Kasumi-1 (cell line): ENCODE measurements at regions not wholly inside any gene's neighbourhood (a gene's known extent, or its start where the extent isn't known, plus 50 kb on each side); places are given as distances from the start of the nearest gene placed in this dataset.
"Not testable (repeated sequence)": the region's sequence is repeated elsewhere in the genome, so short reads cannot be mapped to it uniquely, and the experiment has no call there.

Experiments used
- DNase-seq, 2 experiments: peaks; one replicate each; lab custom pipeline; 2025; lab: John Stamatoyannopoulos, UW

- no peak for DNase-seq
Measured at GRCh38 chr3:65173841-65174240, 486.0 kb upstream of the ADAMTS9 start.

GRCh38 chr3:65172209-65172608, 484.4 kb upstream of the ADAMTS9 start:
- DNase-seq: no peak

GRCh38 chr3:65170390-65171042, 482.7 kb upstream of the ADAMTS9 start:
- peak; percentile 32 to 63 for DNase-seq

GRCh38 chr3:65169961-65170360, 482.2 kb upstream of the ADAMTS9 start:
- DNase-seq: no peak

- DNase-seq: peak in 1 of 2 experiments; percentile 2
Measured at GRCh38 chr3:65168547-65168946, 480.7 kb upstream of the ADAMTS9 start.

- no peak for DNase-seq
Measured at GRCh38 chr3:65166531-65166930, 478.7 kb upstream of the ADAMTS9 start.

- DNase-seq: no peak
Measured at GRCh38 chr3:65158023-65158422, 470.2 kb upstream of the ADAMTS9 start.

GRCh38 chr3:65153850-65154512, 466.2 kb upstream of the ADAMTS9 start:
- no peak for DNase-seq

GRCh38 chr3:65151666-65152065, 463.9 kb upstream of the ADAMTS9 start:
- DNase-seq: no peak

GRCh38 chr3:65149877-65150276, 462.1 kb upstream of the ADAMTS9 start:
- DNase-seq: no peak

GRCh38 chr3:65148687-65149086, 460.9 kb upstream of the ADAMTS9 start:
- no peak for DNase-seq

GRCh38 chr3:65146179-65146578, 458.4 kb upstream of the ADAMTS9 start:
- DNase-seq: no peak

GRCh38 chr3:65145680-65146079, 457.9 kb upstream of the ADAMTS9 start:
- DNase-seq: no peak

- no peak for DNase-seq
Measured at GRCh38 chr3:65144791-65145351, 457.1 kb upstream of the ADAMTS9 start.

GRCh38 chr3:65142456-65142855, 454.7 kb upstream of the ADAMTS9 start:
- no peak for DNase-seq

GRCh38 chr3:65138556-65138955, 450.8 kb upstream of the ADAMTS9 start:
- DNase-seq: no peak

GRCh38 chr3:65133752-65134151, 446.0 kb upstream of the ADAMTS9 start:
- DNase-seq: not testable (repeated sequence)

- DNase-seq: no peak
Measured at GRCh38 chr3:65130782-65131181, 443.0 kb upstream of the ADAMTS9 start.

GRCh38 chr3:65128346-65128745, 440.5 kb upstream of the ADAMTS9 start:
- no peak for DNase-seq

GRCh38 chr3:65126527-65127410, 439.0 kb upstream of the ADAMTS9 start:
- DNase-seq: no peak

GRCh38 chr3:65120156-65120555, 432.4 kb upstream of the ADAMTS9 start:
- DNase-seq: not testable (repeated sequence)

GRCh38 chr3:65118912-65119499, 431.2 kb upstream of the ADAMTS9 start:
- DNase-seq: no peak
